ENCODE measurements at regions not wholly inside any gene's neighbourhood (a gene's known extent, or its start where the extent isn't known, plus 50 kb on each side); places are given as distances from the start of the nearest gene placed in this dataset.

- H3K36me3 Mint-ChIP-seq (ENCODE audit: low read depth), result no peaks in the 10 kb centered on the region
- H3K9me3 Mint-ChIP-seq, result no peaks in the 10 kb centered on the region
- H3K27ac Mint-ChIP-seq, result no peak overlapping the region
- no peak overlapping the region for H3K4me3 Mint-ChIP-seq
- no peaks in the 10 kb centered on the region for H3K4me1 Mint-ChIP-seq (ENCODE audit: low read depth)
- peaks cover 7% of the 10 kb centered on the region for H3K27me3 Mint-ChIP-seq (ENCODE audit: low read depth)
Measured at GRCh38 chr18:5643288-5643687, 99.5 kb upstream of the EPB41L3 start.

DNA sequence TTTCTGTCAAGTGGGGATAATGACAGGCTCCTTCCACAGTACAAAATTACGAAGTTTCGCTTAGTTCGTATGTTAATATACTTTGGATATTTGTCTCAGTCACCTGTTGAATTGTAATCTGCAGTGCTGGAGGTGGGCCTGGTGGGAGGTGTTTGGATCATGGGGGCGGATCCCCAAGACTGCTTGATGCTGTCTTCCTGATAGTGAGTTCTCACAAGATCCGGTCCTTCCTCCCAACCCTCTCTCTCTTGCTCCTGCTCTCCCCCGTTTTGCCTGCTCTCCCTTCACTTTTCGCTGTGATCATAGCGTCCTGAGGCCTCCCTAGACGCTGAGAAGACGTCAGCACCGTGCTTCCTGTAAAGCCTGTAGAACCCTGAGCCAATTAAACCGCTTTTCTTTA lies 97.1 kb upstream of the EPB41L3 start:
- Mint-ChIP-seq H3K4me3 (no peak overlapping the region), H3K4me1 (ENCODE audit: low read depth) (no peaks in the 10 kb centered on the region), H3K36me3 (ENCODE audit: low read depth) (no peaks in the 10 kb centered on the region), H3K9me3 (no peaks in the 10 kb centered on the region), H3K27me3 (ENCODE audit: low read depth) (peaks cover 16% of the 10 kb centered on the region), H3K27ac (no peak overlapping the region)

DNA sequence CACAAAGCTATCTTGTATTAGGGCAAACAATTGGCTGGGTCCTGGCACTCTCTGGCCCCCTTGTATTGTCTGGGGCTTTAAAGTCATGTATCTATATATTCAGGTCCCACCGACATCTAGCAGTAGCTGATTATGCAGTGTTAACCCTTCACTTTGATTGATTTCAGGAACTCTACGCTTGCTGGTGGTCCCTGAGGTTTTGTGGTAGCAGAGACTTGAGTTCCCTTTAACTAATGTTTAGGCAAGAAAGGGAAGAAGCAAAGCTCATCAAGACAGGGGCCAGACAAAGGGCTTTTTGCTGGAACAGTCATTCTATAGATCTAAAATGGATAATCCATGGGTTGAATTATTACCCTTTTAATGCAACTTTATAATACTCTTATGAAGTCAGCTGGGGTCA lies 95.3 kb upstream of the EPB41L3 start:
- Mint-ChIP-seq H3K36me3 (ENCODE audit: low read depth) (no peaks in the 10 kb centered on the region), H3K4me3 (no peak overlapping the region), H3K27me3 (ENCODE audit: low read depth) (peaks cover 20% of the 10 kb centered on the region), H3K27ac (no peak overlapping the region), H3K4me1 (ENCODE audit: low read depth) (no peaks in the 10 kb centered on the region), H3K9me3 (no peaks in the 10 kb centered on the region)

DNA sequence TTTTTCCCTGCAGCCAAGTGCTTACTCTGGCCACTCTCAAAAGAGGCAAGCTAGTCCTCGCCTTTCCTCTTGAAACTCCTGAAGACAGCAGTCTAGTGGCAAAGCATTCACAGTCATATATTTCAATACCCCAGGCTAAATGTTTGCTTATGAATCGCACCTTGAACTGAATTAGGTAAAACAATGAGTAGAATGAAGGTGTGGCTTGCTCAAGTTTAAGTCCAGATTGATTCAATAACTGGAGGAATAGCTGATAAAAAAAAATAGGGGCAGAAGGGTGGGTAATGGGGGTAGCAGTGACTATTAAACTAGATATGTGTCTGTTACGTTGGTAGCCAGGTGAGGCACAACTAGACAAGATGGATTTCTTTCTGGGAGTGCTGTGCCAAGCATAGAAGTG lies 88.2 kb upstream of the EPB41L3 start:
- no peaks in the 10 kb centered on the region for H3K4me1 Mint-ChIP-seq (ENCODE audit: low read depth)

GRCh38 chr18:5630900-5631413 lies 87.2 kb upstream of the EPB41L3 start:
- Mint-ChIP-seq H3K4me1 (ENCODE audit: low read depth) (no peaks in the 10 kb centered on the region), H3K27ac (no peak overlapping the region), H3K36me3 (ENCODE audit: low read depth) (no peaks in the 10 kb centered on the region), H3K27me3 (ENCODE audit: low read depth) (peaks cover 39% of the 10 kb centered on the region), H3K9me3 (no peaks in the 10 kb centered on the region), H3K4me3 (no peak overlapping the region)

More for the DNA sequence above, 88.2 kb upstream of the EPB41L3 start:
- no peaks in the 10 kb centered on the region for H3K9me3 Mint-ChIP-seq
- no peak overlapping the region for H3K4me3 Mint-ChIP-seq
- H3K36me3 Mint-ChIP-seq (ENCODE audit: low read depth), result no peaks in the 10 kb centered on the region
- peaks cover 42% of the 10 kb centered on the region for H3K27me3 Mint-ChIP-seq (ENCODE audit: low read depth)
- H3K27ac Mint-ChIP-seq, result no peak overlapping the region

- Mint-ChIP-seq H3K27ac (no peak overlapping the region), H3K4me1 (ENCODE audit: low read depth) (no peaks in the 10 kb centered on the region), H3K36me3 (ENCODE audit: low read depth) (no peaks in the 10 kb centered on the region), H3K27me3 (ENCODE audit: low read depth) (peaks cover 39% of the 10 kb centered on the region), H3K4me3 (no peak overlapping the region), H3K9me3 (no peaks in the 10 kb centered on the region)
Measured at GRCh38 chr18:5630057-5630899, 86.5 kb upstream of the EPB41L3 start.

GRCh38 chr18:5628512-5629255 lies 84.9 kb upstream of the EPB41L3 start:
- H3K27me3 Mint-ChIP-seq (ENCODE audit: low read depth), result peaks cover 36% of the 10 kb centered on the region
- peak overlapping the region; percentile 20 for H3K4me3 Mint-ChIP-seq
- H3K9me3 Mint-ChIP-seq, result no peaks in the 10 kb centered on the region
- H3K4me1 Mint-ChIP-seq (ENCODE audit: low read depth), result no peaks in the 10 kb centered on the region
- H3K27ac Mint-ChIP-seq, result no peak overlapping the region
- no peaks in the 10 kb centered on the region for H3K36me3 Mint-ChIP-seq (ENCODE audit: low read depth)

DNA sequence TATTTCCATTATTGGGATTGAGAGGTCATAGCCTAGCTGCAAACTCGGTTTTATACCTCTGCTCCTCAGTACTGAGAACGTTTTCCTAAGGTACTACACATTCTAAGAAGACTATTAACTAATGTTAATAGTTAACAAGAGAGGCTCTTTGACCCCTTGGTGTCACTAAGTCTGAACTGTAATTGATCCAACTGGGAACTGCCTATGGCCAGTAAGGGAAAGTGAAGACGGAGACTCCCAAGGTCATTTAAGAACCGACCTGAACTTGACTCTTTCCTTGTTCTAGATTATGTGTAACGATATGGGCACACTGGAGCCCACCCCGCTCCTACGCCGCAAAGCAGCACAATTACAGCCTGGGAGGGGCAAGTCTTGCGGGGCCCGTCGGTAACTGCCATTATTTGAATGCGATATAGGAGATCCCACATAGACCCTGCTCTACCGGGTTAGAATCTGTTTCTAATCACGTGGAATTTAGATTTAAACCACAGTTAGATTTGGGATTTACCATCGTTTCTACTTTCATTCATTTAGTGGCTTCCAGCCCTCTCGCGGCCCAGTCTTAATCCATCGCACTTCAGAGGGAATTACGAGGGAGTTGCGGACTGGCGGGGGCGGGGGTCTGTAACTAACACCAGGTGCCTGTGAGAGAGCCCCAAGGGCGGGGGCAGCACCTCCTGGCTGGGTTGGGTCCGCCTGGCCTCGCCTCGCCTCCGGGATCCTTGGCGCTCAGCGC lies 84.1 kb upstream of the EPB41L3 start:
- no peaks in the 10 kb centered on the region for H3K4me1 Mint-ChIP-seq (ENCODE audit: low read depth)
- H3K27ac Mint-ChIP-seq, result no peak overlapping the region

DNA sequence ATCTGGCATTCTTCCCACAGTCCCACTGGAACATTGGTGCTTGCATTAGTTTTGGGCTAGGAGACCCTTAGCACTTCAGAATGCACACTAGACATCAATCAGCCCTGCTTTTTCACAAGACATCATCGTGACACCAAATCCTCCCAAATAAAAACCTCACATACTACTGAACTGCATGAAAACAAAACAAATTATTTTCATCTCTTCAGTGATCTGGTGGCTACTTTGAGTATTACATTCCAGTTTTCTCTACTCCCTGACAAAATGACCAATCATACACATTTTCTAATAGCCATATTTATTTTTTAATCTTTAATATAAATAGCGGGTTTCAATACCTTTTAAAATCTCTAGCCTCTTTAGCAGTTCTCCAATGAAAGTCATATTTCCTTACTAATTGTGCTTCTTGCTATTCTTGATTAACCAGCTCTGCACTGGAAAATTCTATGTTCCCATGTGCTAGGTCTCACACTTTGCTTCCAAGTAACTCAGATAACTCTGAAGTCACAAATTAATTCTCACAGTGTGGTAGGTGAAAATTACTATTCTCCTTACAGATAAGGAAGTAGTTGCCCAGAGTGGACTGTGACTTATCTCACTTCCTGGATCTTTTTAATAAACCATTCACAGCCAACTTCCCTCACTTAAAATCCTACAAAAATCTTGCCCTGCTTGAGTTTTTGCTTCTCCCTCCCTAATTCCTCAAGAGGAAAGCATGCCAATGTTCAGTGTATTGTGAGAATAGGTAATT lies 82.5 kb upstream of the EPB41L3 start:
- Mint-ChIP-seq H3K36me3 (ENCODE audit: low read depth) (no peaks in the 10 kb centered on the region), H3K9me3 (no peaks in the 10 kb centered on the region), H3K27ac (no peak overlapping the region), H3K4me3 (no peak overlapping the region), H3K4me1 (ENCODE audit: low read depth) (no peaks in the 10 kb centered on the region), H3K27me3 (ENCODE audit: low read depth) (peaks cover 19% of the 10 kb centered on the region)

More for the DNA sequence above, 84.1 kb upstream of the EPB41L3 start:
- peaks cover 32% of the 10 kb centered on the region for H3K27me3 Mint-ChIP-seq (ENCODE audit: low read depth)
- no peaks in the 10 kb centered on the region for H3K9me3 Mint-ChIP-seq
- no peaks in the 10 kb centered on the region for H3K36me3 Mint-ChIP-seq (ENCODE audit: low read depth)
- peak overlapping the region; percentile 5 for H3K4me3 Mint-ChIP-seq

DNA sequence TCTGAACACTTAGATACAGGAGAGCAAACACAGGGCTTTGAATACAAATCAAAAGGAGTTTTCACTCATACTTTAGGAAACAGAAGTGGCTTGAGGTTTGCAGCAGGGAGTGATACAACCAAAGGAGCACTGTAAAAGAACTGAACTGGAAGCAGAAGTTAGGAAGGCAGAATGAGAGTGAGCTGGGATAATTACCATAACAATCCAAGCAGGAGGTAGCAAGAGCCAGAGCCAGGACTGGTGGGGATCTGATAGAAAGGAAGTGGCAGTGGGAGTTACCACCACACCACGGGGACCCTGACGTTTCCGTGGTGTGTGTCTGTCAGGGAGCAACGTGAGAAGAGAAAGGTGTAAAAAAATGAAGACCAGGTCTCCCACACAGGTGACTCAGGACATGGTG lies 81.3 kb upstream of the EPB41L3 start:
- Mint-ChIP-seq H3K36me3 (ENCODE audit: low read depth) (no peaks in the 10 kb centered on the region), H3K9me3 (no peaks in the 10 kb centered on the region), H3K27me3 (ENCODE audit: low read depth) (peaks cover 12% of the 10 kb centered on the region), H3K4me3 (no peak overlapping the region), H3K27ac (no peak overlapping the region), H3K4me1 (ENCODE audit: low read depth) (no peaks in the 10 kb centered on the region)

- Mint-ChIP-seq H3K27me3 (ENCODE audit: low read depth) (peaks cover 5% of the 10 kb centered on the region), H3K9me3 (no peaks in the 10 kb centered on the region), H3K4me3 (no peak overlapping the region), H3K27ac (no peak overlapping the region), H3K4me1 (ENCODE audit: low read depth) (no peaks in the 10 kb centered on the region), H3K36me3 (ENCODE audit: low read depth) (no peaks in the 10 kb centered on the region)
Measured at GRCh38 chr18:5622905-5623304, 79.1 kb upstream of the EPB41L3 start.

GRCh38 chr18:5620289-5620688 lies 76.5 kb upstream of the EPB41L3 start:
- Mint-ChIP-seq H3K9me3 (no peaks in the 10 kb centered on the region), H3K27ac (no peak overlapping the region), H3K4me3 (no peak overlapping the region), H3K36me3 (ENCODE audit: low read depth) (no peaks in the 10 kb centered on the region), H3K27me3 (ENCODE audit: low read depth) (no peaks in the 10 kb centered on the region), H3K4me1 (ENCODE audit: low read depth) (no peaks in the 10 kb centered on the region)

DNA sequence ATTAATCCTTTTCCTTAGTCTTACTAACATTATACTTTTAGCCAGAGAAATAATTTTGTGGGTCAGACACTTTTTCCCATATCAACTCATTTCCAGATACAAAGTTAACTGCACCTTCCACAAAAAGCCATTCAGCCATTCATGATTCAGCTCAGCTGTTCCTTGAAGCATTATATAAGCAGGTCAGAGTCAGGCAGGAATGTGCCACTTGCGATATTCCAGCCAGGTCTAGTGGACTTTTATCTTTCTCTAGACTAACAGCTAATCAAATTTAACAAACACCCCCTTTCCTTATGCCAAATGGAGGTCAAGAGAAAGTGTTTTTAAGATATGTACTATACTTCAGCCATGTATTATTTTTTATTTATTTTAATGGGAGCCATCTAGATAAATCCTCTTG lies 75.6 kb upstream of the EPB41L3 start:
- Mint-ChIP-seq H3K4me1 (ENCODE audit: low read depth) (no peaks in the 10 kb centered on the region), H3K9me3 (no peaks in the 10 kb centered on the region), H3K27ac (no peak overlapping the region), H3K36me3 (ENCODE audit: low read depth) (no peaks in the 10 kb centered on the region), H3K4me3 (no peak overlapping the region), H3K27me3 (ENCODE audit: low read depth) (no peaks in the 10 kb centered on the region)
